ENCODE measurements at regions not wholly inside any gene's neighbourhood (a gene's known extent, or its start where the extent isn't known, plus 50 kb on each side); places are given as distances from the start of the nearest gene placed in this dataset.

DNA sequence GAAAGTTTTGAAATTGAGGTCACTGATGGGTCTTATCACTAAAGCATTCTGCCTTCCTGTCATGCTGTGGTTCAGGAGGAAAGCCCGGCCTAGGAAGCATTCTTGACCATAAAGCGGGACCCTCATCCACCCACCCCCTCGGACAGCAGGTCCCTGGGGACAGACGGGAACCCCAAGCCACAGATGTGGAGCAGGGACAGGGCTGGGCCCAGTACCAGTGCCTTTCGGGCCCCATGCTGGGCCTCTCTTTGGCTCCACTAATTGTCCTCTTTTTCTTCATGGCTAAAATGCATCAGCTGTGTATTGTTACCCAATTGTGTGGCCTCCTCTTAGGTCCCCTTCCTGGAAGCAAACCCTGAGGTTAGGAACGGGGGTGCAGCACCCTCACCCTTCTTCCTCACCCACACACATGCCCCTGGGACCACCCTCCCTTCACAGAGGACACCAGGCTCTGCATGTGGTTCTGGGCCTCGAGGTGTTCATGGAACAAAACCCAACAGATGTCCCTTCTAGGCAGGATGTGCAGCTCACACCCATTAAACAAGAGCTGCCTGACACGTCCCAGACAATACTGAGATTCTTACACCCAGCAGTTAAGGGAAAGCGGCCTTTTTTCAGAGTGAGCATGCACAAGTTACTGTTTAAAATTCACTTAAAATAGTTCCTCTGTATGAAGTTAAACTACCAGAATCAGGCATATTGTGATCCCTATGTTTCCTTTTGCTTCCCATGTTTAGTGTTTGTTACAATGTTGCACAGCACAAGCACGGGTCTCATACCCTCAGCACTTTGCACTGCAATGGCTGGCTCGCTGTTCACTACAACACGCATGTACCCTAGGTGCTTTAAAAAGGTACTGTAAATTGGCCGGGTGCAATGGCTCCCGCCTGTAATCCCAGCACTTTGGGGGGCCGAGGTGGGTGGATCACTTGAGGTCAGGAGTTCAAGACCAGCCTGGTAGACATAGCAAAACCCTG is 807.6 kb downstream of the BRD1 start (continued):
- no peak for TF ChIP-seq ZNF274 (IDR thresholded peaks at IDR 0.05; ENCODE audit: low read depth, low read length)

GRCh38 chr22:49018601-49019000 is 809.1 kb downstream of the BRD1 start:
- no TSS peak for BruUV-seq (replicated peaks)
- Histone ChIP-seq H3K9me3 (ENCODE audit: control insufficient read depth in 1 of 2, insufficient read depth in 1 of 2, low read depth in 1 of 2, low read length in 2 of 2) (no peaks in the 10 kb centered on the region), H3K36me3 (ENCODE audit: control insufficient read depth in 1 of 2, insufficient read depth in 2 of 2, low read length in 2 of 2) (no peaks in the 10 kb centered on the region), H3K4me1 (ENCODE audit: control insufficient read depth in 1 of 2, insufficient read depth in 2 of 2, low read length in 2 of 2) (no peaks in the 10 kb centered on the region), H3K9ac (ENCODE audit: low read length) (no peak overlapping the region), H3K27me3 (ENCODE audit: insufficient read depth, low read length) (peaks cover 5% of the 10 kb centered on the region), H3K4me2 (ENCODE audit: low read length) (no peak overlapping the region), H4K20me1 (ENCODE audit: insufficient read depth) (no peaks in the 10 kb centered on the region), H3K9me2 (ENCODE audit: insufficient read depth) (no peaks in the 10 kb centered on the region), H2AFZ (ENCODE audit: low read depth, low read length, poor library complexity, severe bottlenecking) (no peak overlapping the region), H3K27ac (ENCODE audit: low read depth, low read length) (no peak overlapping the region), H3K79me2 (ENCODE audit: insufficient read depth, low read length) (no peaks in the 10 kb centered on the region), H3K4me3 (replicated peaks in 1 of 2; ENCODE audit: low read depth in 1 of 2, low read length in 2 of 2) (no peak overlapping the region)
- ChIA-PET POLR2A (no interaction called here), CTCF (no interaction called here), RAD21 (ENCODE audit: low non-redundant PET in 1 of 2, low total read pairs in 2 of 2, uncharacterized antibody in 2 of 2, unreplicated experiment in 2 of 2) (no interaction called here)
- ATAC-seq (no peak), DNase-seq (ENCODE audit: low read depth, low spot score) (no peak)
- TF ChIP-seq ELF1 (IDR thresholded peaks at IDR 0.05; ENCODE audit: borderline replicate concordance, low read depth) (no peak), ZBTB33 (IDR thresholded peaks at IDR 0.05; ENCODE audit: extremely low read depth, insufficient replicate concordance, low read length) (no peak), MAX (IDR thresholded peaks at IDR 0.05) (no peak), TCF7L2 (IDR thresholded peaks at IDR 0.05; ENCODE audit: borderline replicate concordance, extremely low read depth, insufficient read depth, insufficient read length) (no peak), FOSL1 (IDR thresholded peaks at IDR 0.05; ENCODE audit: low read depth) (no peak), CBX3 (IDR thresholded peaks at IDR 0.05; ENCODE audit: low read depth) (no peak), EZH2 (IDR thresholded peaks at IDR 0.05) (no peak), POLR2A (IDR thresholded peaks at IDR 0.05; ENCODE audit: borderline replicate concordance, extremely low read depth, insufficient read depth, insufficient read length) (no peak)
- TF ChIP-seq, protein P1, sequence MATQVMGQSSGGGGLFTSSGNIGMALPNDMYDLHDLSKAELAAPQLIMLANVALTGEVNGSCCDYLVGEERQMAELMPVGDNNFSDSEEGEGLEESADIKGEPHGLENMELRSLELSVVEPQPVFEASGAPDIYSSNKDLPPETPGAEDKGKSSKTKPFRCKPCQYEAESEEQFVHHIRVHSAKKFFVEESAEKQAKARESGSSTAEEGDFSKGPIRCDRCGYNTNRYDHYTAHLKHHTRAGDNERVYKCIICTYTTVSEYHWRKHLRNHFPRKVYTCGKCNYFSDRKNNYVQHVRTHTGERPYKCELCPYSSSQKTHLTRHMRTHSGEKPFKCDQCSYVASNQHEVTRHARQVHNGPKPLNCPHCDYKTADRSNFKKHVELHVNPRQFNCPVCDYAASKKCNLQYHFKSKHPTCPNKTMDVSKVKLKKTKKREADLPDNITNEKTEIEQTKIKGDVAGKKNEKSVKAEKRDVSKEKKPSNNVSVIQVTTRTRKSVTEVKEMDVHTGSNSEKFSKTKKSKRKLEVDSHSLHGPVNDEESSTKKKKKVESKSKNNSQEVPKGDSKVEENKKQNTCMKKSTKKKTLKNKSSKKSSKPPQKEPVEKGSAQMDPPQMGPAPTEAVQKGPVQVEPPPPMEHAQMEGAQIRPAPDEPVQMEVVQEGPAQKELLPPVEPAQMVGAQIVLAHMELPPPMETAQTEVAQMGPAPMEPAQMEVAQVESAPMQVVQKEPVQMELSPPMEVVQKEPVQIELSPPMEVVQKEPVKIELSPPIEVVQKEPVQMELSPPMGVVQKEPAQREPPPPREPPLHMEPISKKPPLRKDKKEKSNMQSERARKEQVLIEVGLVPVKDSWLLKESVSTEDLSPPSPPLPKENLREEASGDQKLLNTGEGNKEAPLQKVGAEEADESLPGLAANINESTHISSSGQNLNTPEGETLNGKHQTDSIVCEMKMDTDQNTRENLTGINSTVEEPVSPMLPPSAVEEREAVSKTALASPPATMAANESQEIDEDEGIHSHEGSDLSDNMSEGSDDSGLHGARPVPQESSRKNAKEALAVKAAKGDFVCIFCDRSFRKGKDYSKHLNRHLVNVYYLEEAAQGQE (IDR thresholded peaks at IDR 0.05; ENCODE audit: low read depth) = no peak
- intact Hi-C loops (cut with micrococcal nuclease) = no loop called here
